Natural killer cell (primary cell): ENCODE measurements at regions not wholly inside any gene's neighbourhood (a gene's known extent, or its start where the extent isn't known, plus 50 kb on each side); places are given as distances from the start of the nearest gene placed in this dataset.
"Not testable (repeated sequence)": the region's sequence is repeated elsewhere in the genome, so short reads cannot be mapped to it uniquely, and the experiment has no call there.

Experiments used
- ATAC-seq, 3 donors: fragments of 150-1000 bp in 2 of 3; fragments of 200-7000 bp in 1 of 3; cut with Tn5 transposase; 1 replicate in 1 of 3; 2 replicates in 2 of 3; pipeline ENCODE4 v1.10.0; 2021; ENCODE audit warnings: mild to moderate bottlenecking in 2 of 3, moderate library complexity in 2 of 3
- DNase-seq, 2 donors: peaks; one replicate each; pipeline versions ENCODE4 v3.0.0 to v3.0.0-alpha.2; 2013 to 2021; ENCODE audit warnings: mixed read lengths in 1 of 2
- H3K27ac ChIP-seq: one replicate; pipeline ENCODE4 v1.5.1; 2013; ENCODE audit warnings: mild to moderate bottlenecking, low read length
- H3K27me3 ChIP-seq: one replicate; pipeline ENCODE4 v1.6.1; 2013; ENCODE audit warnings: low read length; ENCODE audit not compliant: control insufficient read depth, insufficient read depth
- H3K36me3 ChIP-seq: one replicate; pipeline ENCODE4 v1.6.1; 2013; ENCODE audit warnings: low read length; ENCODE audit not compliant: control insufficient read depth, insufficient read depth
- H3K4me1 ChIP-seq: one replicate; pipeline ENCODE4 v1.6.1; 2013; ENCODE audit warnings: low read length; ENCODE audit not compliant: control insufficient read depth, insufficient read depth
- H3K4me3 ChIP-seq: one replicate; pipeline ENCODE4 v1.5.1; 2013; ENCODE audit warnings: low read length
- H3K9me3 ChIP-seq: one replicate; pipeline ENCODE4 v1.6.1; 2013; ENCODE audit warnings: low read length; ENCODE audit not compliant: control insufficient read depth, insufficient read depth
- H3K27ac Mint-ChIP-seq, 2 donors: one replicate each; pipeline ENCODE4 v1.8.0; 2022; ENCODE audit warnings: mild to moderate bottlenecking in 2 of 2, mixed read lengths in 2 of 2, moderate library complexity in 1 of 2
- H3K27me3 Mint-ChIP-seq, 2 donors: one replicate each; pipeline ENCODE4 v1.8.0; 2022; ENCODE audit warnings: low read depth in 2 of 2, mixed read lengths in 2 of 2
- H3K36me3 Mint-ChIP-seq: one replicate; pipeline ENCODE4 v1.8.0; 2022; ENCODE audit warnings: mixed read lengths
- H3K4me1 Mint-ChIP-seq, 2 donors: one replicate each; pipeline ENCODE4 v1.8.0; 2022; ENCODE audit warnings: mixed read lengths in 2 of 2
- H3K4me3 Mint-ChIP-seq: one replicate; pipeline ENCODE4 v1.8.0; 2022; ENCODE audit warnings: mild to moderate bottlenecking, moderate library complexity, mixed read lengths
- H3K9me3 Mint-ChIP-seq, 2 donors: one replicate each; pipeline ENCODE4 v1.8.0; 2022; ENCODE audit warnings: mixed read lengths in 2 of 2
- CTCF ChIP-seq: fragments of 200-600 bp; IDR thresholded peaks from one replicate; pipeline ENCODE4 v1.8.0; 2022; ENCODE audit warnings: antibody characterized with exemption
- WGBS: methylation state at CpG from one replicate; pipeline ENCODE4 v1.1.7; 2013; ENCODE audit warnings: missing lambda C conversion rate; ENCODE audit not compliant: insufficient coverage; 5-methylcytosine and 5-hydroxymethylcytosine counted together
- intact Hi-C: fragments of 100-400 bp; cut with micrococcal nuclease; formaldehyde crosslinking; loops from one replicate; pipeline ENCODE4 v1.14.2; 2022

GRCh38 chr6:175680-176079 lies 116.6 kb upstream of the DUSP22 start:
- H3K27me3 ChIP-seq, result no peaks in the 10 kb centered on the region
- peaks cover 25 to 42% of the 10 kb centered on the region in 2 donors for H3K27me3 Mint-ChIP-seq
- H3K9me3 ChIP-seq, result no peaks in the 10 kb centered on the region
- H3K4me1 ChIP-seq, result peaks cover 5% of the 10 kb centered on the region
- ATAC-seq (no peak), DNase-seq (no peak)
- H3K4me3 Mint-ChIP-seq, result no peak overlapping the region
- H3K4me3 ChIP-seq, result no peak overlapping the region
- H3K27ac ChIP-seq, result no peak overlapping the region
- TF ChIP-seq CTCF, result no peak
- no peaks in the 10 kb centered on the region for H3K36me3 Mint-ChIP-seq
- intact Hi-C loops, result no loop called here
- peaks cover 6% of the 10 kb centered on the region in 2 donors for H3K4me1 Mint-ChIP-seq
- peaks cover 0 to 2% of the 10 kb centered on the region in 2 donors for H3K9me3 Mint-ChIP-seq
- no peaks in the 10 kb centered on the region for H3K36me3 ChIP-seq
- WGBS, result 83% methylated on average over 1 of the region's 2 CpGs
- no peak overlapping the region for H3K27ac Mint-ChIP-seq

GRCh38 chr6:176766-177165 lies 115.5 kb upstream of the DUSP22 start:
- H3K4me1 Mint-ChIP-seq, result peaks cover 8 to 9% of the 10 kb centered on the region in 2 donors
- Histone ChIP-seq H3K9me3 (no peaks in the 10 kb centered on the region), H3K4me1 (peaks cover 8% of the 10 kb centered on the region), H3K4me3 (no peak overlapping the region), H3K27ac (no peak overlapping the region), H3K36me3 (no peaks in the 10 kb centered on the region), H3K27me3 (no peaks in the 10 kb centered on the region)
- ATAC-seq (no peak), DNase-seq (no peak)
- no peaks in the 10 kb centered on the region for H3K36me3 Mint-ChIP-seq
- WGBS, result 89% methylated on average over 7 of the region's 7 CpGs
- no peak overlapping the region for H3K4me3 Mint-ChIP-seq
- H3K9me3 Mint-ChIP-seq, result peaks cover 0 to 2% of the 10 kb centered on the region in 2 donors
- H3K27me3 Mint-ChIP-seq, result peaks cover 29 to 35% of the 10 kb centered on the region in 2 donors
- intact Hi-C loops, result no loop called here
- no peak overlapping the region for H3K27ac Mint-ChIP-seq
- TF ChIP-seq CTCF, result no peak

GRCh38 chr6:178119-178518 lies 114.2 kb upstream of the DUSP22 start:
- no peak overlapping the region for H3K4me3 ChIP-seq
- no peaks in the 10 kb centered on the region for H3K36me3 ChIP-seq
- no peak overlapping the region for H3K27ac ChIP-seq
- peaks cover 25 to 30% of the 10 kb centered on the region in 2 donors for H3K27me3 Mint-ChIP-seq
- H3K4me3 Mint-ChIP-seq, result no peak overlapping the region
- H3K9me3 Mint-ChIP-seq, result no peaks in the 10 kb centered on the region
- H3K9me3 ChIP-seq, result no peaks in the 10 kb centered on the region
- H3K36me3 Mint-ChIP-seq, result no peaks in the 10 kb centered on the region
- H3K27ac Mint-ChIP-seq, result no peak overlapping the region
- peaks cover 8 to 9% of the 10 kb centered on the region in 2 donors for H3K4me1 Mint-ChIP-seq
- intact Hi-C loops, result no loop called here
- 91% methylated on average over 11 of the region's 11 CpGs for WGBS
- no peak for DNase-seq
- peak in 1 of 3 donors; percentile 24 for ATAC-seq
- TF ChIP-seq CTCF, result no peak
- H3K27me3 ChIP-seq, result no peaks in the 10 kb centered on the region
- H3K4me1 ChIP-seq, result peaks cover 8% of the 10 kb centered on the region

GRCh38 chr6:178929-179328 lies 113.4 kb upstream of the DUSP22 start:
- 92% methylated on average over 5 of the region's 5 CpGs for WGBS
- DNase-seq, H3K27ac Mint-ChIP-seq, intact Hi-C loops, H3K9me3 Mint-ChIP-seq, H3K4me3 ChIP-seq, H3K4me3 Mint-ChIP-seq, H3K36me3 ChIP-seq, H3K36me3 Mint-ChIP-seq, H3K4me1 Mint-ChIP-seq, H3K9me3 ChIP-seq, H3K27ac ChIP-seq, H3K27me3 ChIP-seq, ATAC-seq, H3K4me1 ChIP-seq: not testable (repeated sequence)
- peaks cover 23 to 24% of the 10 kb centered on the region in 2 donors for H3K27me3 Mint-ChIP-seq
